Motor neuron (in vitro differentiated cells): ENCODE measurements at regions not wholly inside any gene's neighbourhood (a gene's known extent, or its start where the extent isn't known, plus 50 kb on each side); places are given as distances from the start of the nearest gene placed in this dataset.

Source experiments
- ATAC-seq, 8 experiments: fragments of 200-7000 bp; cut with Tn5 transposase; replicated peaks in 6 of 8; 2 replicates each; pipeline ENCODE4 v1.8.0; 2021; ENCODE audit warnings: mild to moderate bottlenecking in 8 of 8, moderate library complexity in 8 of 8
- H3K27ac ChIP-seq, 2 donors: fragments of 250-450 bp; sonication (Bioruptor Pico); 2 replicates each; pipeline ENCODE4 v1.9.0; 2021; ENCODE audit warnings: antibody characterized with exemption in 2 of 2, mild to moderate bottlenecking in 2 of 2, moderate library complexity in 1 of 2
- H3K4me1 ChIP-seq, 2 donors: fragments of 250-450 bp; sonication (Bioruptor Pico); replicated peaks in 1 of 2; 2 replicates each; pipeline ENCODE4 v1.6.1; 2021; ENCODE audit warnings: antibody characterized with exemption in 2 of 2, mild to moderate bottlenecking in 2 of 2, moderate library complexity in 1 of 2
- H3K4me3 ChIP-seq, 5 donors: fragments of 250-450 bp; sonication (Bioruptor Pico); 2 replicates each; pipeline ENCODE4 v1.9.0; 2021; ENCODE audit warnings: antibody characterized with exemption in 5 of 5, mild to moderate bottlenecking in 5 of 5, moderate library complexity in 4 of 5
- WGBS, 10 experiments: fragments of 450-650 bp; shearing (Covaris generic); methylation state at CpG; one replicate each; pipeline ENCODE4 v1.0.0; 2022; 5-methylcytosine and 5-hydroxymethylcytosine counted together
- in situ Hi-C, 9 experiments: fragments of 400-800 bp; cut with MboI; loops; one replicate each; pipeline ENCODE4 v1.15.0; 2021; ENCODE audit warnings: low sequenced_read_pairs in 9 of 9, low pct_unique_long_range_greater_than_20kb in 2 of 9; ENCODE audit not compliant: unreplicated experiment in 9 of 9

DNA sequence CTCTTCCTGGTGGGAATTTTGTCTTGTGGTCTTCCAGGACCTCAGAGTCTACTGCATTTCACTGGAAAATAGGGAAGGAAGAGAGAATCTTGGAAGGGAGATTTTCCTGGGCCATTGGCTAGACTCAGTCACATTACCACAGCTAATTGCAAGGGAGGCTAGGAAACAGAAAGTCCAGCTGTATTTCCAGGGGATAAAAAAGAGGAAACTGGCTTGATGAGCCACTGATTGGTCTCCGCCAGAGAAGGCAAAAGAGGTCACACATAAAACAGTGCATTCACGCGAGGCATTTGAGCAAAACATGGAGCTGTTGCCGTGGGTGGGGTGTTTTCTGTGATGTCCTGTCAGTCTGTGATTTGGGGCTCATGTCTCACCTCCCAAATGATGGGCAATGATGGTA, 345.3 kb downstream of the FOXL1 start:
- ATAC-seq: no peak
- peaks cover 24 to 34% of the 10 kb centered on the region in 2 donors for H3K4me1 ChIP-seq
- no peak overlapping the region for H3K27ac ChIP-seq
- in situ Hi-C loops: no loop called here
- WGBS, 10 experiments: 75 to 100% (median 86%) methylated on average over 1 to 4 of the region's 4 CpGs; no CpG with 5 or more reads in 3 of the 10 experiments
- no peak overlapping the region for H3K4me3 ChIP-seq

DNA sequence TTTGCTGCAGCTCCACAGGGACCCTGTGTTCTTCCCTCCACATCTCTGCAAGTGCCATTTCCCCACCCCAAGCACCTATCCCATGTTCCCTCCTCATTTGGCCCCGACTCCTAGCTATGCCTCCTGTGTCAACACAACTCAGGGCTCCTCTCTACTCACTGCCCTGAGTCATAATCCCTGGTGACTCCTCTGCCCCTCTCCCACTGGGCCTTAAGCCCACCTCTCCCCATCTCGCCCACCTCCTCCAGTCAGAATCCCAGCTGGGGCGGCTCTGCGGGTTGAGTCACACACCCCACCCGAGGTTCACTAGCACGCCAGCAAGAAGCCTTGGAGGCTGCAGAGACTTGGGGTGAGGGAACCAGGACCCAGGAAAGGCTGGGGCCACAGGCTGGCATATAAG, 346.2 kb downstream of the FOXL1 start:
- in situ Hi-C loops: no loop called here
- WGBS, 10 experiments: 26 to 97% methylated on average over 4 to 5 of the region's 6 CpGs; no CpG with 5 or more reads in 8 of the 10 experiments
- H3K4me3 ChIP-seq: no peak overlapping the region

DNA sequence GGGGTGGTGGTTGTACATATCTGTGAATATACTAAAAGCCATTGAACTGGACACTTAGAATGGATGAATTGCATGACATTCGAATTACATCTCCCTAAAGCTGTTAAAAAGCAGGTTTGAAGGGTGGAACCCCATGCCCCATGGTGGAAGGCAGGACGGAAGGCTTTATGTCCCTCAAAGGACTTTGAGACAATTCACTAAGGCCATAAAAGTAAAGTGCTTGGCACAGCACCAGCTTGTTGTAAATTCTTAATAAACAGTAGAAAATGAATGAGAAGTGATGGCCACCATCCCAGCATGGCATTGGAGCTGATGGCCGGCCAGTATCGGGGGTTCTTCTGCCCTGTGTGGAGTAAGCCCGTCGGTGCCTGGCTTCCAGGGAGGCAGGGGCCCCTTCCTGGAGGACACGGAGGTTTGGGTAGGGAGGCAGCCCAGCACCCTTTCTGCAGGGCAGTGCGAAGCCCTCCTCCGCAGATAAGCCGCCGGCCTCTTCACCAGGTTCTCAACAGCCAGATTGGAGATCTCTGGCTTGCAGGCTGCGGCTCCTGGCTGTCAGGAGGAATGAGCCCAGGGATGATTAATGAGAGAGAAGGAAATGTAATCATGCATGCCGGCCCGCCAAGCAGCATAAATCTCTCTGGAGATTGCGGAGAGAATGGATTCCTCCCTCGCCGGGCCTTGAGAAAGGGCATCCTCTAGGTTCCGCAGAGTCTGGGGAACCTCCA, 346.9 kb downstream of the FOXL1 start:
- in situ Hi-C loops: no loop called here
- 11 to 65% (median 43%) methylated on average over 2 to 11 of the region's 18 CpGs; no CpG with 5 or more reads in 2 of the 10 experiments for WGBS, 10 experiments
- peak in 7 of 8 experiments; percentile 62 to 97 (median 96) for ATAC-seq
- peak overlapping the region; percentile 53 to 58 for H3K27ac ChIP-seq
- no peak overlapping the region for H3K4me3 ChIP-seq
- peaks cover 9 to 19% of the 10 kb centered on the region in 2 donors for H3K4me1 ChIP-seq

More for the DNA sequence above, 346.2 kb downstream of the FOXL1 start:
- ATAC-seq: no peak
- Histone ChIP-seq H3K27ac (no peak overlapping the region), H3K4me1 (peaks cover 15 to 26% of the 10 kb centered on the region in 2 donors)

DNA sequence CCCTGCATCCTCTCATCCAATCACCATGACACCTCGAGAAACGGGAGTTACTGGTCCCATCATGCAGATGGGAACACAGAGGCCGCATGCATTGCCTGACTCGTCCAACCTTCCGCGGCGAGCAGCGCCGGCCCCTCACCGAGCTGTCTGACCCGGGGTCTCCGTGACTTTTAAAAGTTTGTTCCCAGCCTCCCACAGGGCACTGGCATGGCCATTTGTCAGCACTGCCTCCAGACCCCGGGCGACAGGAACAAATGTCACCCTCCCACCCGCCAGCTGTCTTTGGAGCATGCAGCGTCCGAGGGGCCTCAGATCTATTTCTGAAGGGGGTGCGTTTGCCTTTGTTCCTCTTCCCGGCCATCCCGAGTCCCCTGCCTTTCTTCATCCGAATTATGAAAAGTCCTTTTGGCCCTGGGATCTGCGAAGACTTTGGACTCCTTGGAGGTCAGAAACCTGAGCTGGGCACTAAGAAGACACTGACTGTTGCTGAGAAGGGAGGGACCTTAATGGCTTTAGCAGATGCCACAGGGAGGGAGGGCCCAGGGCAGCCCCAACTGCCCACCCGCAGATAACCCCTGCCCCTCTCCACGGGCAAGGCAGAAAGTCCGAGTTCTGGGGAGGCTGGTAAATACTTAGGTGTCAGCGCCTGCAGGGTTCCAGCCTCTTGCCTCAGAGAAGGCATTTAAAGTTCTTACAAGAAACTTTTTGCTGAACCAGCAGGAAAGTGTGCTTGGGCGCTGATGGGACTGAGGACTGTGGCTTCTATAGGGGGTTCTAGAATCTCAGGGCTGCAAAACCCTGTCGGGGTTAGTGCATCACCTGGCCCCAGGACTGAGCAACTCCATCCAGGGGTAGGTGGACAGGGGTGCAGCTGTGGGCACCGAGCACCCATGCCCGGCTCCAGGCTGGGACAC, 348.1 kb downstream of the FOXL1 start:
- WGBS, 10 experiments: 73 to 85% (median 76%) methylated on average over 4 to 19 of the region's 30 CpGs; no CpG with 5 or more reads in 5 of the 10 experiments
- peak overlapping the region in 1 of 2 donors; percentile 58 for H3K27ac ChIP-seq

DNA sequence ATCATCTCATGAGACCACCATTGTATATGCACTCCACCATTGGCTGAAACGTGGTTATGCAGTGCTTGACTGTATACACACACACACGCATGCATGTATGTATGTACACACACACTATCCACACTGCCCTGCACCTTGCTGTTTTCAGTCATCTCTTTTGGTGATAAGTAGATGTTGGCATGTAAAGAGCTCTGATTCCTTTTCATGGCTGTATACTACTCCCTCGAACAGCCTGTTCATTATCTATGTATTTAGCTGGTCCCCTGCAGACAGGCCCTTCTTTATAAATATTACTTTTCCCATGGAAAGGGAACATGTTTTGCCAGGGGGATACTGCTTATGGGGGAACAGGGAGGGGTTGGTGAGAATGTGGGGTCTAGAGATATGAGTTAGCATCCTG, 349.4 kb downstream of the FOXL1 start:
- 78 to 100% (median 96%) methylated on average over 1 to 3 of the region's 3 CpGs; no CpG with 5 or more reads in 4 of the 10 experiments for WGBS, 10 experiments
- in situ Hi-C loops: no loop called here
- no peak overlapping the region for H3K27ac ChIP-seq
- H3K4me1 ChIP-seq: peaks cover 18 to 28% of the 10 kb centered on the region in 2 donors
- H3K4me3 ChIP-seq: no peak overlapping the region
- ATAC-seq: no peak

More for the DNA sequence above, 348.1 kb downstream of the FOXL1 start:
- Histone ChIP-seq H3K4me1 (peaks cover 13 to 24% of the 10 kb centered on the region in 2 donors), H3K4me3 (no peak overlapping the region)
- in situ Hi-C loops: no loop called here
- ATAC-seq: no peak

DNA sequence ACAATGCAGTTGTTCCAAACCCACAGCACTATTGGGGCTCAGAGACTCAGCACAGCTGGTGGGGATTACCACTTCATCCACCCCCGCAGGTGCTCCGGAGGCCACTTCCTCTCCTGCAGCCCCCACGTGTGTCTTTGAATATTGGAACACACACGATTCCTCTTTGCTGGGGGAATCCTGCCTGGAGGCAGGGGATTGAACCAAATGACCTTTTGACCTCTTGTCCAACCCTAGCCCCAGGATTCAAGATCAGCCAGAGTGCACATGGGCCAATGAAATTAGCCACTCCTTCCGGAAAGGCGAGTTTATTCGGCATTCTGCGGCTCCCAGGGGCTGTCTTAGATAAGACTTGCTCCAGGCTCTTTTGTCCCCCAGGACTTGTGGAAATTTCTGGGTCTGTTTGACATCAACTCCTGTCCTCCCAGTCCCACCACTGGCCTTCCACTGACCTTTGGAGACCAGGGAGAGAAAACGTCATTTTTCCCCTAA, 350.2 kb downstream of the FOXL1 start:
- peaks cover 18 to 28% of the 10 kb centered on the region in 2 donors for H3K4me1 ChIP-seq
- 49 to 87% (median 71%) methylated on average over 2 to 5 of the region's 9 CpGs; no CpG with 5 or more reads in 2 of the 10 experiments for WGBS, 10 experiments
- ATAC-seq: no peak
- no peak overlapping the region for H3K27ac ChIP-seq
- no peak overlapping the region for H3K4me3 ChIP-seq
- in situ Hi-C loops: no loop called here

DNA sequence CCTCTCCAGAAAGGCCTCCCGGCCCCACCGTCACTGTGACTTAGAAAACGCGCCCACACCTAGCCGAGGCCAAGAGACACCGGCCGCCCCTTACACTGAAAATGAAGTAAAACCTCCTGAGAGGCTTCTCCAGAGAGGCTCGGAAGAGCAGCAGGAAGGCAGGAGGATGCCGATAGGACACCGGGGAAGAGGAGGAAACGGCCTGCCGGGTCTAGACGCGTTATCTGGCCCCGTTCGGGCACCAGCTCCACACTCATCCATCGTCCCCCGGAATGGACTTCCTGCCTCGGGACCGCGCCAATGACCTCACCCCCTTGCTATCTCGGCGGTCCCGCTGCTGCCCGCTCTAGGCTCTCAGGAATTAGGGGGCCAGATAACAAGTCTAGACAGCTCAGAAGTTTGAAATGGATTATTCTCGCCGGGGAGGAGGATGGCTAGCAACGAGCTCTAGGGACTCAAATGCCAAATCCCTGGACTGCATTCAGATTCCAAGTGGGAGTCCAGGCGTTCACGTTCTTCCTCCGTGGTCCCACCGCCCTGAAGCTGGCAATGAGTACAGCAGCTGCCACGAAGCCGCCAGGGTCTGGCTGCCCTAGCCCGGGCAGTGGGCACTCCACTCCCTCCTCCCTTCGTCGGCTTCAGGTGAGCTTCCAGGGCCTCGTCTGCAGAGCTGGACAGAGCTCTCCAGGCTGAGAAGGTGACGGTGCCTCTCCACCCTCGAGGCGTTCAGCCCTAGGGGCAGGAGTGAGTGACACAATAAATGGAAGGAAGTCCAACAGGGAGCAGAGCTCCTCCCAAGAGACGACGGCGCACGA, 350.9 kb downstream of the FOXL1 start:
- Histone ChIP-seq H3K4me3 (no peak overlapping the region), H3K4me1 (peaks cover 18 to 28% of the 10 kb centered on the region in 2 donors), H3K27ac (no peak overlapping the region)
- 47 to 100% (median 87%) methylated on average over 1 to 27 of the region's 45 CpGs; no CpG with 5 or more reads in 3 of the 10 experiments for WGBS, 10 experiments
- no peak for ATAC-seq
- in situ Hi-C loops: no loop called here

DNA sequence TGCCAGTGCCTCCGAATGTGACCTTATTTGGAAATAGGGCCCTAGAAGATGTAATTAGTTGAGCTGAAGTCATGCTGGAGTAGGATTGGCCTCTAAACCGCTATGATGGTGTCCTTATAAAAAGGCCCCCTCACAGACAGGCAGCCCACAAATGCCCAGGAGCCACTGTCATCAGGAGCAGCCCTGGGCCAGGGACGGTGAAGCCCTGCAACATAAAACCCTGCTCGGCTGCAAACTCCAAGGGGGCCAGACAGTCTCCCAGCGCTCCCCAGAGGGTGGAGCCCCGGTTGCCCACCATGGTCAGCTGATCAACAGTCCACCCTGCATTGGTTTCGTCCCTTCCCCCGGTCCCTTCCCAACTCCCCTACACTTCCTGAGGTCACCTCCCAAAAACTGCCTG, 351.7 kb downstream of the FOXL1 start:
- H3K4me3 ChIP-seq: no peak overlapping the region
- no peak for ATAC-seq
- peaks cover 21% of the 10 kb centered on the region in 2 donors for H3K4me1 ChIP-seq
- in situ Hi-C loops: no loop called here
- WGBS, 10 experiments: 68 to 100% (median 83%) methylated on average over 1 to 3 of the region's 8 CpGs; no CpG with 5 or more reads in 4 of the 10 experiments
- no peak overlapping the region for H3K27ac ChIP-seq

DNA sequence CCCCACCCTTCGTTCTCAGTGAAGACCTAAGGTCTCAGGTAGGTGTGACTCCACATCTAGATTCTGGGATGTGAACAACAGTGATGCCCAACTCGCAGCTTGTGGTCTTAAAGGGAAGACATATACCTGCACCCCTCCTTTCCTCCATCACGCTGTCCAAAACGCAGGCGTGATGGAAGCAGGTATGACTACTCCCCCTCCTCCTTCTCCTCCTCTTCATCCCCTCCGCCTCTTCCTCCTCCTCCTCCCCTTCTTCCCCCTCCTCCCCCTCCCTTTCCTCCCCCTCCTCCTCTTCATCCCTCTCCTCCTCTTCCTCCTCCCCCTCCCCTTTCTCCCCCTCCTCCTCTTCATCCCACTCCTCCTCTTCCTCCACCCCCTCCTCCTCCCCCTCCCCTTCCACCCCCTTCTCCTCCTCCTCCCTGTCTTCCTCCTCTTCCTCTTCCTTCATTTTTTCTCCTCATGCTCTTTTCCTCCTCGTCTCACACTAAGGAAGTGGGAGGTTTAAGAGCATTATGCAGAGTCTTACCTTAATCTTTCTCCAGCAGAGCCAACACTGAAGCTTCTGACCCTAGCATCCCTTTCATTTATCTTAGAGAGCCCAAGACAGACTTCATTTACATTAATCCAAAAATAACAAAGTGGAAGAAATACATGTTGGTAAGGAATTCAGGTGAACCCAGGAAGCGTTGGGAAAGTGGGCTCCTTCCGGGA, 352.5 kb downstream of the FOXL1 start:
- Histone ChIP-seq H3K4me1 (peaks cover 15 to 17% of the 10 kb centered on the region in 2 donors), H3K4me3 (no peak overlapping the region), H3K27ac (no peak overlapping the region)
- in situ Hi-C loops: no loop called here
- WGBS, 10 experiments: 0 to 83% (median 54%) methylated on average over 1 to 3 of the region's 9 CpGs; no CpG with 5 or more reads in 6 of the 10 experiments
- ATAC-seq: peak in 4 of 8 experiments; percentile 4 to 26 (median 11)

DNA sequence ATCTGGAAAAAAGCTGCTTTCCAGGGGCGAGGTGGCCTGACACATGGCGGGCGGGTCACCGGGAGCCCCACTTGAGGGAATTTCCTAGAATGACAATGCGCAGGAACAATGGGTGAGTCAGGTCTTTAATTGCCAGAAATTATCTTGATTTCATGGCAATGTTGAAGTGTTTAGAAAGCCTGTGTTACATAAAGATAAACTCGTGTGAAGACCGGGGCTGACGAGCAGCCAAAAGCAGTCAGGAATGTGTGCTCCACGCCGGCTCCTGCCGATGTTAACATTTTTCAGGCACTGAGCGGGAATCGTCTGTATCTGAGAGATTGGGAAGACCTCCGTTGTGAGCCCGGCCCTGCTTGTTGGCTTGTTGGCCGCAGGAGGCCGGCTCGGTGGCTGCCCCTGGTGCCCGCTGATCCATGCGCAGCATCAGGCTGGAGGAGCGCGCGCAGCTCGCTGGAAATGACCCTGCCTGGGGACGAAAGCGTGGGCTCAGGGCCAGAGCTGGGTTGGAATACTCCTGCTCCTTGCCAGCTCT, 353.1 kb downstream of the FOXL1 start:
- peak in 6 of 8 experiments; percentile 53 to 82 (median 59) for ATAC-seq
- in situ Hi-C loops: no loop called here

DNA sequence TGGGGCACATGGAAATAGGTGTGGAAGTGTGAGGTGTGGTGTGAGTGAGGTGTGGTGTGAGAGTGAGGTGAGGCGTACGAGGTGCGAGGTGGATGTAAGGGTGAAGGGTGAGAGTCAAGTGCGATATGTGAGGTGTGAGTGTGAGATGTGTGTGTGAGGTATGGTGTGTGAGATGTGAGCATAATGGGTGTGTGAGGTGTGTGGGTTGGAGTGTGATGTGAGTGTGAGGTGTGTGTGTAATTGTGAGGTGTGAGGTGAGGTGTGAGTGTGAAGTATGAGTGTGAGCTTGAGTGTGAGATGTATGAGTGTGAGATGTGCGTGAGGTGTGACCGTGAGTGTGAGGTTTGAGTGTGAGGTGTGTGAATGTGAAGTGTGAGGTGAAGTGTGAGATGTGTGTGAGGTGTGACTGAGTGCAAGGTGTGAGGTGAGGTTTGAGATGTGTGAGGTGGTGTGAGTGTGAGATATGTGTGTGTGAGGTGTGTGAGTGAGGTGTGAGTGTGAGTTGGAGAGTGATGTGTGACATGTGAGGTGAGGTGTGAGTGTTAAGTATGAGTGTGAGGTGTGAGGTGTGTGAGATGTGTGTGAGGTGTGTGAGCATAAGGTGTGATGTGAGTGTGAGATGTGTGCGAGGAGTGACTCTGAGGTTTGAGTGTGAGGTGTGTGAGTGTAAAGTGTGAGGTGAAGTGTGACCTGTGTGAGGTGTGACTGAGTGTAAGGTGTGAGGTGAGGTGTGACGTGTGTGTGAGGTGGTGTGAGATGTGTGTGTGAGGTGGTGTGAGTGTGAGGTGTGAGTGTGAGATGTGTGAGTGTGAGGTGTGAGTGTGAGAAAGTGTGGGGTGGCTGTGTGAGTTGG, 354.0 kb downstream of the FOXL1 start:
- H3K4me3 ChIP-seq: no peak overlapping the region
- no peak for ATAC-seq
- 98 to 100% (median 100%) methylated on average over 1 to 5 of the region's 8 CpGs; no CpG with 5 or more reads in 7 of the 10 experiments for WGBS, 10 experiments
- peaks cover 10 to 16% of the 10 kb centered on the region in 2 donors for H3K4me1 ChIP-seq
- no peak overlapping the region for H3K27ac ChIP-seq
- in situ Hi-C loops: no loop called here

More for the DNA sequence above, 353.1 kb downstream of the FOXL1 start:
- WGBS, 10 experiments: 0 to 91% (median 77%) methylated on average over 2 to 14 of the region's 26 CpGs; no CpG with 5 or more reads in 2 of the 10 experiments
- Histone ChIP-seq H3K4me3 (no peak overlapping the region), H3K27ac (no peak overlapping the region), H3K4me1 (peaks cover 10 to 16% of the 10 kb centered on the region in 2 donors)
